HL-60 (cell line): ENCODE measurements at regions not wholly inside any gene's neighbourhood (a gene's known extent, or its start where the extent isn't known, plus 50 kb on each side); places are given as distances from the start of the nearest gene placed in this dataset.

ENCODE experiments used
- DNase-seq, 2 experiments: peaks; one replicate each; pipeline ENCODE4 v3.0.0-alpha.2; 2010 to 2020; ENCODE audit warnings: low read depth in 1 of 2, low spot score in 1 of 2
- H3K27ac ChIP-seq: fragments of 250-450 bp; sonication (Bioruptor Pico); replicated peaks from 2 replicates; pipeline ENCODE4 v1.5.1; 2020; ENCODE audit warnings: mild to moderate bottlenecking, moderate library complexity
- H3K27me3 ChIP-seq: fragments of 250-450 bp; sonication (Bioruptor Pico); 2 replicates; pipeline ENCODE4 v1.5.1; 2021; ENCODE audit warnings: mild to moderate bottlenecking, moderate library complexity; ENCODE audit not compliant: insufficient read depth, poor library complexity, severe bottlenecking
- H3K4me3 ChIP-seq: replicated peaks from 2 replicates; pipeline ENCODE4 v1.5.1; 2011; ENCODE audit warnings: mild to moderate bottlenecking, control low read depth, low read length; ENCODE audit not compliant: insufficient read depth
- CTCF ChIP-seq: IDR thresholded peaks from one replicate; pipeline ENCODE4 v1.5.1; 2011; ENCODE audit warnings: low read length, control low read depth, inconsistent platforms; ENCODE audit not compliant: insufficient read depth
- GABPA ChIP-seq: IDR thresholded peaks from 2 replicates; pipeline ENCODE4 v1.6.1; 2012; ENCODE audit warnings: low read depth
- POLR2AphosphoS5 ChIP-seq: IDR thresholded peaks from 2 replicates; pipeline ENCODE4 v1.6.1; 2012; ENCODE audit warnings: low read depth
- REST ChIP-seq: IDR thresholded peaks from 2 replicates; pipeline ENCODE4 v1.6.1; 2012; ENCODE audit warnings: low read depth; ENCODE audit not compliant: insufficient replicate concordance
- SPI1 ChIP-seq: IDR thresholded peaks from 2 replicates; pipeline ENCODE4 v1.6.1; 2012; ENCODE audit warnings: low read depth, mild to moderate bottlenecking, borderline replicate concordance

GRCh38 chr14:41343857-41344256, 262.8 kb upstream of the LRFN5 start:
- Histone ChIP-seq H3K4me3 (no peak overlapping the region), H3K27ac (no peak overlapping the region), H3K27me3 (no peaks in the 10 kb centered on the region)
- TF ChIP-seq REST = no peak
- TF ChIP-seq POLR2AphosphoS5 = no peak
- no peak for TF ChIP-seq SPI1
- TF ChIP-seq CTCF = no peak
- TF ChIP-seq GABPA = no peak
- no peak for DNase-seq

- TF ChIP-seq GABPA = no peak
- no peak for TF ChIP-seq SPI1
- no peak for TF ChIP-seq CTCF
- no peak for TF ChIP-seq POLR2AphosphoS5
- TF ChIP-seq REST = no peak
- DNase-seq = no peak
- no peak overlapping the region for H3K27ac ChIP-seq
Observed at GRCh38 chr14:41313196-41313595, 293.5 kb upstream of the LRFN5 start.

GRCh38 chr14:41303506-41303905, 303.2 kb upstream of the LRFN5 start:
- Histone ChIP-seq H3K27ac (no peak overlapping the region), H3K4me3 (no peak overlapping the region), H3K27me3 (no peaks in the 10 kb centered on the region)
- TF ChIP-seq GABPA (no peak), REST (no peak), SPI1 (no peak), CTCF (no peak), POLR2AphosphoS5 (no peak)
- DNase-seq = no peak

More at GRCh38 chr14:41313196-41313595, 293.5 kb upstream of the LRFN5 start:
- Histone ChIP-seq H3K27me3 (no peaks in the 10 kb centered on the region), H3K4me3 (no peak overlapping the region)
